Left lobe of liver (tissue), 2 donors: ENCODE measurements at regions not wholly inside any gene's neighbourhood (a gene's known extent, or its start where the extent isn't known, plus 50 kb on each side); places are given as distances from the start of the nearest gene placed in this dataset.
A peak's percentile ranks its signal among the peaks of the same experiment; 100 is the strongest.

ENCODE experiments used
- ATAC-seq: fragments of 200-7000 bp; cut with Tn5 transposase; one replicate; pipeline ENCODE4 v1.9.1; 2020; ENCODE audit warnings: mild to moderate bottlenecking, moderate library complexity
- DNase-seq: peaks from one replicate; pipeline ENCODE4 v3.0.0-alpha.2; 2020; ENCODE audit warnings: low spot score
- donor health status: DM: no; HTN: no; CAD: no; lungs with moderate emphysema.
- donor health status: DM: no; HTN: yes; CAD: no.

- DNase-seq (no peak), ATAC-seq (peak; percentile 98)
Measured at GRCh38 chr12:22893878-22894277, 268.9 kb downstream of the ETNK1 start.

- ATAC-seq (no peak), DNase-seq (no peak)
Measured at GRCh38 chr12:22899184-22899583, 274.2 kb downstream of the ETNK1 start.

- no peak for DNase-seq
- ATAC-seq = no peak
Measured at GRCh38 chr12:22900401-22900800, 275.4 kb downstream of the ETNK1 start.

- no peak for DNase-seq
- no peak for ATAC-seq
Measured at GRCh38 chr12:22904485-22904884, 279.5 kb downstream of the ETNK1 start.

- ATAC-seq (no peak), DNase-seq (no peak)
Measured at GRCh38 chr12:22916241-22916640, 291.3 kb downstream of the ETNK1 start.

GRCh38 chr12:22916815-22917214 lies 291.8 kb downstream of the ETNK1 start:
- no peak for ATAC-seq

GRCh38 chr12:22919883-22920282 lies 294.9 kb downstream of the ETNK1 start:
- DNase-seq = peak; percentile 47
- peak; percentile 87 for ATAC-seq

More at GRCh38 chr12:22916815-22917214, 291.8 kb downstream of the ETNK1 start:
- no peak for DNase-seq

- ATAC-seq (peak; percentile 60), DNase-seq (no peak)
Measured at GRCh38 chr12:22923768-22924167, 298.8 kb downstream of the ETNK1 start.

GRCh38 chr12:22924391-22924790 lies 299.4 kb downstream of the ETNK1 start:
- ATAC-seq (no peak), DNase-seq (no peak)

GRCh38 chr12:22925623-22926022 lies 300.7 kb downstream of the ETNK1 start:
- no peak for DNase-seq
- no peak for ATAC-seq

- DNase-seq (no peak), ATAC-seq (no peak)
Measured at GRCh38 chr12:22932431-22932830, 307.5 kb downstream of the ETNK1 start.

GRCh38 chr12:22935090-22935489 lies 310.1 kb downstream of the ETNK1 start:
- no peak for ATAC-seq
- no peak for DNase-seq

GRCh38 chr12:22935501-22935900 lies 310.5 kb downstream of the ETNK1 start:
- no peak for DNase-seq
- no peak for ATAC-seq

GRCh38 chr12:22938323-22938722 lies 313.4 kb downstream of the ETNK1 start:
- ATAC-seq (no peak), DNase-seq (no peak)

GRCh38 chr12:22951206-22951605 lies 326.2 kb downstream of the ETNK1 start:
- no peak for ATAC-seq

GRCh38 chr12:22956690-22957089 lies 331.7 kb downstream of the ETNK1 start:
- DNase-seq (no peak), ATAC-seq (no peak)

More at GRCh38 chr12:22951206-22951605, 326.2 kb downstream of the ETNK1 start:
- no peak for DNase-seq

GRCh38 chr12:22967171-22967570 lies 342.2 kb downstream of the ETNK1 start:
- ATAC-seq = no peak
- DNase-seq = no peak

- DNase-seq = no peak
- ATAC-seq = no peak
Measured at GRCh38 chr12:22969521-22969920, 344.6 kb downstream of the ETNK1 start.

GRCh38 chr12:22971247-22971646 lies 346.3 kb downstream of the ETNK1 start:
- DNase-seq (no peak), ATAC-seq (no peak)

GRCh38 chr12:22971701-22972191 lies 346.8 kb downstream of the ETNK1 start:
- ATAC-seq (no peak), DNase-seq (no peak)

GRCh38 chr12:22974865-22975264 lies 349.9 kb downstream of the ETNK1 start:
- ATAC-seq = no peak
- DNase-seq = no peak

GRCh38 chr12:22978962-22979361 lies 354.0 kb downstream of the ETNK1 start:
- DNase-seq (no peak), ATAC-seq (no peak)

- DNase-seq (no peak), ATAC-seq (no peak)
Measured at GRCh38 chr12:22979854-22980469, 355.0 kb downstream of the ETNK1 start.
